Breast epithelium (tissue), 3 donors: ENCODE measurements at regions not wholly inside any gene's neighbourhood (a gene's known extent, or its start where the extent isn't known, plus 50 kb on each side); places are given as distances from the start of the nearest gene placed in this dataset.

ENCODE experiments used
- POLR2A ChIP-seq: fragments of 450-650 bp; IDR thresholded peaks from one replicate; pipeline ENCODE4 v1.6.1; 2016; ENCODE audit warnings: antibody characterized with exemption, mild to moderate bottlenecking, moderate library complexity
- TF ChIP-seq, protein P1 (sequence below), 3 donors: fragments of 450-650 bp; IDR thresholded peaks; one replicate each; pipeline ENCODE4 v1.5.1; 2016 to 2017; ENCODE audit warnings: antibody characterized with exemption in 3 of 3, mild to moderate bottlenecking in 3 of 3, moderate library complexity in 3 of 3

DNA sequence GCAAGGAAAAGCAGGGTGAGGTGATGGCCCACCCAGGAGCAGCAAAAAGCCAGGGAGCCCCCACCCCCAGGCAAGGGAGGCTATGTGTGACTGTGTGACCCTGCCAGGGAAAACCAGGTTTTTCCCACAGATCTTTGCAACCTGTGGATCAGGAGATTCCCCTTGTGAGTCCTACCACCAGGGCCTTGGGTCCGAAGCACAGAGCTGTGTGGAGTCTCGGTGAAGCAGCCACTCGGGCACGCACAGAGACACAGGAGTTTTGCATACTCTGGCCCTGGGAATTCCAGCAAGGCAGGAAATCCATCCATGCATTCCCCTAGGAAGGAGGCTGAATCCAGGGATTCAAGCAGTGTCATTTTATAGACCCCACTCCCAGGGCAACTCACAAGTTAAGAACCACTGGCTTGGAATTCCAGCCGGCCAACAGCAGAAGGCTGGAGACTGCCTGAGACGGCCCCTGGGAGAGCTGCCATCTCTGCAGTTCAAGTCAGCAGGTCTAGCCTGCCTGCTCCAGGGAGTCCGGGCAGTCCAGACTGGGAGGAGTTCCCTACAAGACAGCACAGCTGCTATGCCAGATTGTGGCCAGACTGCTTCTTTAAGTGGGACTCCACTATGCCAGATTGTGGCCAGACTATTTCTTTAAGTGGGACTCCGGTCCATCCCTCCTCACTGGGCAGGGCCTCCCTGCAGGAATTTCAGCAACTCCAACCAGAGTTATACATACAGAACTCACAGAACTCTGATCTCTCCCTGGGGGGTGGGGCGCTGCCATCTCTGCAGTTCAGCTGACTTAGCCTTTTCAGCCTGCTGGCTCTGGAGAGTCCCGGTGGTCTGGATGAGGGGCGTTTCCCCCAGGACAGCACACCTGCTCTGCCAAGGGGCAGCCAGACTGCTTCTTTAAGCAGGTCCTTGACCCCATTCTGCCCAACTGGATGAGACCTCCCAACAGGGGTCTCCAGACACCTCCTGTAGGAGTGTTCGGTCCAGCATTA lies 85.1 kb upstream of the ADAD1 start:
- TF ChIP-seq, protein P1, sequence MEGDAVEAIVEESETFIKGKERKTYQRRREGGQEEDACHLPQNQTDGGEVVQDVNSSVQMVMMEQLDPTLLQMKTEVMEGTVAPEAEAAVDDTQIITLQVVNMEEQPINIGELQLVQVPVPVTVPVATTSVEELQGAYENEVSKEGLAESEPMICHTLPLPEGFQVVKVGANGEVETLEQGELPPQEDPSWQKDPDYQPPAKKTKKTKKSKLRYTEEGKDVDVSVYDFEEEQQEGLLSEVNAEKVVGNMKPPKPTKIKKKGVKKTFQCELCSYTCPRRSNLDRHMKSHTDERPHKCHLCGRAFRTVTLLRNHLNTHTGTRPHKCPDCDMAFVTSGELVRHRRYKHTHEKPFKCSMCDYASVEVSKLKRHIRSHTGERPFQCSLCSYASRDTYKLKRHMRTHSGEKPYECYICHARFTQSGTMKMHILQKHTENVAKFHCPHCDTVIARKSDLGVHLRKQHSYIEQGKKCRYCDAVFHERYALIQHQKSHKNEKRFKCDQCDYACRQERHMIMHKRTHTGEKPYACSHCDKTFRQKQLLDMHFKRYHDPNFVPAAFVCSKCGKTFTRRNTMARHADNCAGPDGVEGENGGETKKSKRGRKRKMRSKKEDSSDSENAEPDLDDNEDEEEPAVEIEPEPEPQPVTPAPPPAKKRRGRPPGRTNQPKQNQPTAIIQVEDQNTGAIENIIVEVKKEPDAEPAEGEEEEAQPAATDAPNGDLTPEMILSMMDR (IDR thresholded peaks at IDR 0.05), result no peak
- TF ChIP-seq POLR2A, result no peak
